GM23248 (cell line): ENCODE measurements at regions not wholly inside any gene's neighbourhood (a gene's known extent, or its start where the extent isn't known, plus 50 kb on each side); places are given as distances from the start of the nearest gene placed in this dataset.

Experiments used
- EZH2 ChIP-seq: fragments of 200-600 bp; sonication (generic); IDR thresholded peaks from 2 replicates; pipeline ENCODE4 v1.6.1; 2018; ENCODE audit warnings: antibody characterized with exemption, mild to moderate bottlenecking; ENCODE audit not compliant: insufficient read depth, poor library complexity, severe bottlenecking
- EZH2phosphoT487 ChIP-seq: fragments of 200-600 bp; sonication (generic); IDR thresholded peaks from 2 replicates; pipeline ENCODE4 v1.6.1; 2018; ENCODE audit warnings: antibody characterized with exemption, moderate library complexity, mild to moderate bottlenecking, low read depth; ENCODE audit not compliant: insufficient read depth

DNA sequence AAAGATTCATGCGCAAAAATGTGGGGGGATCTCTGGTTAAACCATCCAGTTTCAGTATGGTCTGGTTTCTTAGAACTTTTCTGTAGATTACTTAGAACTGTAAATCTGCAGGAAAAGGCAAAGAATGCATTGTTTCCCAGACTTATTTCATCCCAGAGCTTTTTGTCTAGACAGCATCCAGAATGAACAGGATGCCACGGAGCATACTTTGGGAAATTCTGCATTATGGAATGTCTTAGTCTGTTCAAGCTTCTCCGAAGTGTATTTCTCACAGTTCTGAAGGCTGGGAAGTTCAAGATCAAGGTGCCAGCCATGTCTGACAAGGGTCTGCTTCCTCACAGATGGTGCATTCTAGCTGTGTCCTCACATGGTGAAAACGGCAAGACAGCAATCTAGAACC, 136.3 kb downstream of the INHBA start:
- TF ChIP-seq EZH2phosphoT487: no peak
- TF ChIP-seq EZH2: no peak
